H9 (cell line): ENCODE measurements at regions not wholly inside any gene's neighbourhood (a gene's known extent, or its start where the extent isn't known, plus 50 kb on each side); places are given as distances from the start of the nearest gene placed in this dataset.

Source experiments
- DNase-seq: peaks from one replicate; pipeline ENCODE4 v3.0.0-alpha.2; 2017
- H2AFZ ChIP-seq: one replicate; pipeline ENCODE4 v1.6.1; 2013; ENCODE audit warnings: mild to moderate bottlenecking, low read length, control low read depth, moderate library complexity
- H2AK5ac ChIP-seq: 2 replicates; pipeline ENCODE4 v1.6.1; 2013; ENCODE audit warnings: low read length, control low read depth, mixed read lengths; ENCODE audit not compliant: insufficient read length
- H2BK120ac ChIP-seq: one replicate; pipeline ENCODE4 v1.6.1; 2013; ENCODE audit warnings: low read depth, mild to moderate bottlenecking, low read length, control low read depth, inconsistent platforms; ENCODE audit not compliant: poor library complexity, severe bottlenecking
- H2BK12ac ChIP-seq: 2 replicates; pipeline ENCODE4 v1.6.1; 2013; ENCODE audit warnings: low read length, control low read depth, mixed read lengths, low read depth; ENCODE audit not compliant: insufficient read length
- H2BK15ac ChIP-seq: 2 replicates; pipeline ENCODE4 v1.6.1; 2013; ENCODE audit warnings: low read depth, low read length, control low read depth
- H2BK20ac ChIP-seq: one replicate; pipeline ENCODE4 v1.6.1; 2013; ENCODE audit warnings: low read depth, mild to moderate bottlenecking, low read length, control low read depth, inconsistent platforms; ENCODE audit not compliant: poor library complexity, severe bottlenecking
- H2BK5ac ChIP-seq: 2 replicates; pipeline ENCODE4 v1.6.1; 2013; ENCODE audit warnings: low read length, control low read depth, mixed read lengths; ENCODE audit not compliant: insufficient read length
- H3K14ac ChIP-seq: 2 replicates; pipeline ENCODE4 v1.6.1; 2013; ENCODE audit warnings: low read length, control low read depth; ENCODE audit not compliant: insufficient read depth
- H3K18ac ChIP-seq: 2 replicates; pipeline ENCODE4 v1.6.1; 2013; ENCODE audit warnings: low read depth, mild to moderate bottlenecking, mixed read lengths, low read length, control low read depth; ENCODE audit not compliant: insufficient read length
- H3K23ac ChIP-seq: 2 replicates; pipeline ENCODE4 v1.6.1; 2013; ENCODE audit warnings: low read length, control low read depth, mixed read lengths, low read depth; ENCODE audit not compliant: insufficient read length
- H3K23me2 ChIP-seq: 2 replicates; pipeline ENCODE4 v1.6.1; 2013; ENCODE audit warnings: low read depth, mild to moderate bottlenecking, mixed read lengths, low read length, control low read depth; ENCODE audit not compliant: insufficient read length, poor library complexity, severe bottlenecking
- H3K27ac ChIP-seq: 2 replicates; pipeline ENCODE4 v1.5.1; 2013; ENCODE audit warnings: low read length, control low read depth, mixed read lengths, low read depth; ENCODE audit not compliant: insufficient read length
- H3K27me3 ChIP-seq: 2 replicates; pipeline ENCODE4 v1.6.1; 2013; ENCODE audit warnings: low read length, control low read depth, inconsistent platforms; ENCODE audit not compliant: insufficient read depth
- H3K4ac ChIP-seq: 2 replicates; pipeline ENCODE4 v1.6.1; 2013; ENCODE audit warnings: low read depth, mild to moderate bottlenecking, control low read depth, inconsistent platforms, low read length, moderate library complexity
- H3K4me1 ChIP-seq: 2 replicates; pipeline ENCODE4 v1.6.1; 2013; ENCODE audit warnings: low read length, control low read depth, inconsistent platforms; ENCODE audit not compliant: insufficient read depth
- H3K4me2 ChIP-seq: 2 replicates; pipeline ENCODE4 v1.6.1; 2013; ENCODE audit warnings: low read length, control low read depth, mixed read lengths; ENCODE audit not compliant: insufficient read length, insufficient read depth
- H3K56ac ChIP-seq: 2 replicates; pipeline ENCODE4 v1.6.1; 2013; ENCODE audit warnings: low read depth, mild to moderate bottlenecking, mixed read lengths, low read length, control low read depth; ENCODE audit not compliant: insufficient read length
- H3K79me1 ChIP-seq: 2 replicates; pipeline ENCODE4 v1.6.1; 2013; ENCODE audit warnings: low read depth, mild to moderate bottlenecking, moderate library complexity, low read length, control low read depth, inconsistent platforms; ENCODE audit not compliant: insufficient read depth, poor library complexity, severe bottlenecking
- H3K79me2 ChIP-seq: 2 replicates; pipeline ENCODE4 v1.6.1; 2013; ENCODE audit warnings: low read length, control low read depth, inconsistent platforms; ENCODE audit not compliant: insufficient read depth
- H3K9ac ChIP-seq: 2 replicates; pipeline ENCODE4 v1.6.1; 2013; ENCODE audit warnings: low read length, control low read depth, mixed read lengths; ENCODE audit not compliant: insufficient read length; ENCODE audit errors: extremely low read depth
- H3K9me3 ChIP-seq: one replicate; pipeline ENCODE4 v1.6.1; 2013; ENCODE audit warnings: low read depth, low read length, inconsistent platforms; ENCODE audit not compliant: control insufficient read depth
- H3T11ph ChIP-seq: one replicate; pipeline ENCODE4 v1.6.1; 2013; ENCODE audit warnings: mild to moderate bottlenecking, low read length, control low read depth, inconsistent platforms
- H4K20me1 ChIP-seq: one replicate; pipeline ENCODE4 v1.6.1; 2013; ENCODE audit not compliant: control insufficient read depth, insufficient read length, insufficient read depth
- H4K5ac ChIP-seq: 2 replicates; pipeline ENCODE4 v1.6.1; 2013; ENCODE audit warnings: low read depth, mild to moderate bottlenecking, mixed read lengths, low read length, control low read depth; ENCODE audit not compliant: insufficient read length
- H4K8ac ChIP-seq: replicated peaks from 2 replicates; pipeline ENCODE4 v1.6.1; 2013; ENCODE audit warnings: low read length, control low read depth, mixed read lengths, low read depth; ENCODE audit not compliant: insufficient read length
- H4K91ac ChIP-seq: 2 replicates; pipeline ENCODE4 v1.6.1; 2013; ENCODE audit warnings: low read depth, mild to moderate bottlenecking, moderate library complexity, mixed read lengths, low read length, control low read depth; ENCODE audit not compliant: insufficient read length
- H3K27ac Mint-ChIP-seq, 3 experiments: 2 replicates in 2 of 3; 3 replicates in 1 of 3; pipeline ENCODE4 v1.8.0; 2020 to 2021; ENCODE audit warnings: mixed read lengths in 3 of 3, mild to moderate bottlenecking in 1 of 3, moderate library complexity in 1 of 3
- H3K27me3 Mint-ChIP-seq: 2 replicates; pipeline ENCODE4 v1.8.0; 2021; ENCODE audit warnings: low read depth, mild to moderate bottlenecking, moderate library complexity, mixed read lengths
- H3K36me3 Mint-ChIP-seq, 3 experiments: 2 replicates in 2 of 3; 3 replicates in 1 of 3; pipeline ENCODE4 v1.8.0; 2020 to 2021; ENCODE audit warnings: low read depth in 3 of 3, mixed read lengths in 3 of 3; ENCODE audit not compliant: insufficient read depth in 1 of 3
- H3K4me1 Mint-ChIP-seq, 2 experiments: 2 replicates each; pipeline ENCODE4 v1.8.0; 2020; ENCODE audit warnings: mixed read lengths in 2 of 2
- H3K4me3 Mint-ChIP-seq, 2 experiments: 2 replicates in 1 of 2; 3 replicates in 1 of 2; pipeline ENCODE4 v1.8.0; 2020 to 2021; ENCODE audit warnings: mild to moderate bottlenecking in 2 of 2, mixed read lengths in 2 of 2, moderate library complexity in 1 of 2
- H3K9me3 Mint-ChIP-seq, 2 experiments: 2 replicates in 1 of 2; 3 replicates in 1 of 2; pipeline ENCODE4 v1.8.0; 2020; ENCODE audit warnings: mild to moderate bottlenecking in 2 of 2, mixed read lengths in 2 of 2, moderate library complexity in 1 of 2
- WGBS: extraction: QIAGEN DNeasy Blood & Tissue Kit; methylation state at CpG from one replicate; pipeline ENCODE4 v1.1.7; 2013; ENCODE audit warnings: missing lambda C conversion rate, low lambda C conversion rate, mixed read lengths; ENCODE audit not compliant: insufficient read length; ENCODE audit errors: extremely low coverage; 5-methylcytosine and 5-hydroxymethylcytosine counted together
- TF ChIP-seq, protein P1 (sequence below): fragments of 200-600 bp; sonication (generic); conservative IDR thresholded peaks from 3 replicates; pipeline ENCODE4 v1.8.0; 2021; ENCODE audit warnings: antibody characterized with exemption, mild to moderate bottlenecking

DNA sequence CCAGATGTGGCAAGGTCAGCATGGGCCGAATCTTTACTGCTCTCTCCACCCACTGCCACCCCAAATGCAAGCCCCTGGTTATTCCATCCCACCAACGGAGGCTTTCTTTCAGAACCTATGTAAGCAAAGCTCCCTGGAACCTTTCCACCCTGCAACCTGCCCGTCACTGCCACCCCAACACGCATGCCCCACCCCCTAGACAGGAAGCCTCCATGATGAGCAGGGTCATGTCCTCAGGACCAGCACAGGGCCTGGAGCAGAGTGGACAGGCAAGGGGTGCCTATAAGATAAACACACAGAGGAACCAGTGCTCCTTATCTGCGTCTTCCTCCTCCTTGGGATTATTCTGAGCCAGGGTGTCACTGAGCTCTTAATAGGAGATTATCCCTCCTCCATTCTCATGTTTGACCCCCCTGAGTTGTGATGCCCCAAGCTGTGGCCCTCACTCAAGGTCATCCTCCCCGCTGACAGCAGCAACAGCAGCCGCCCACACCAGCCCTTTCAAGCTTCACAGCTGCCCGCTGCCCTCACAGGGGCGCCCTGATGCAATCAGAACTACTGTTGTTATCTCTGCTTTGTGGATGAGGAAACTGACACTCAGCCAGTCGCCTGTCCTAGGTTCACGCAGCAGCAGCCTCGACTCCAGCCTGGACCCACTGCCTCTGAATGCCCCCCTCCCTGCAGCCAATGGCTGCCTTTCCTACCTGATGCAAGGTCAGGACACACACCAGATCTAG lies 647.3 kb downstream of the TBC1D22A start:
- no peaks in the 10 kb centered on the region for H3K23me2 ChIP-seq
- H4K91ac ChIP-seq = no peak overlapping the region
- Mint-ChIP-seq H3K4me1 (no peaks in the 10 kb centered on the region), H3K36me3 (peaks cover 3 to 43% (median 28%) of the 10 kb centered on the region in 3 experiments; a peak in 6 of 7 replicates), H3K27ac (peak overlapping the region in 1 of 3 experiments; percentile 82; a peak in 1 of 7 replicates), H3K9me3 (peaks cover 87 to 96% of the 10 kb centered on the region in 2 experiments), H3K4me3 (no peak overlapping the region), H3K27me3 (no peaks in the 10 kb centered on the region; the same call in none of the 2 replicates)
- no peak overlapping the region for H2BK5ac ChIP-seq
- no peak for DNase-seq
- no peak overlapping the region for H3K4ac ChIP-seq
- H2AFZ ChIP-seq = no peak overlapping the region
- no peaks in the 10 kb centered on the region for H4K20me1 ChIP-seq
- H3K4me1 ChIP-seq = no peaks in the 10 kb centered on the region
- H3K14ac ChIP-seq = no peak overlapping the region
- H3K9me3 ChIP-seq = peaks cover 79% of the 10 kb centered on the region
- H2BK20ac ChIP-seq = no peak overlapping the region
- no peak overlapping the region for H2BK12ac ChIP-seq
- H2AK5ac ChIP-seq = no peak overlapping the region
- TF ChIP-seq, protein P1, sequence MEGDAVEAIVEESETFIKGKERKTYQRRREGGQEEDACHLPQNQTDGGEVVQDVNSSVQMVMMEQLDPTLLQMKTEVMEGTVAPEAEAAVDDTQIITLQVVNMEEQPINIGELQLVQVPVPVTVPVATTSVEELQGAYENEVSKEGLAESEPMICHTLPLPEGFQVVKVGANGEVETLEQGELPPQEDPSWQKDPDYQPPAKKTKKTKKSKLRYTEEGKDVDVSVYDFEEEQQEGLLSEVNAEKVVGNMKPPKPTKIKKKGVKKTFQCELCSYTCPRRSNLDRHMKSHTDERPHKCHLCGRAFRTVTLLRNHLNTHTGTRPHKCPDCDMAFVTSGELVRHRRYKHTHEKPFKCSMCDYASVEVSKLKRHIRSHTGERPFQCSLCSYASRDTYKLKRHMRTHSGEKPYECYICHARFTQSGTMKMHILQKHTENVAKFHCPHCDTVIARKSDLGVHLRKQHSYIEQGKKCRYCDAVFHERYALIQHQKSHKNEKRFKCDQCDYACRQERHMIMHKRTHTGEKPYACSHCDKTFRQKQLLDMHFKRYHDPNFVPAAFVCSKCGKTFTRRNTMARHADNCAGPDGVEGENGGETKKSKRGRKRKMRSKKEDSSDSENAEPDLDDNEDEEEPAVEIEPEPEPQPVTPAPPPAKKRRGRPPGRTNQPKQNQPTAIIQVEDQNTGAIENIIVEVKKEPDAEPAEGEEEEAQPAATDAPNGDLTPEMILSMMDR = no peak
- no peak overlapping the region for H4K5ac ChIP-seq
- H3K18ac ChIP-seq = no peak overlapping the region
- no peak overlapping the region for H3K4me2 ChIP-seq
- H4K8ac ChIP-seq = no peak overlapping the region
- no peak overlapping the region for H3K9ac ChIP-seq
- no peak overlapping the region for H2BK120ac ChIP-seq
- WGBS = no CpG with 5 or more reads among the region's 12 CpGs
- no peaks in the 10 kb centered on the region for H3K27me3 ChIP-seq
- no peak overlapping the region for H3T11ph ChIP-seq
- H3K27ac ChIP-seq = no peak overlapping the region
- no peak overlapping the region for H3K56ac ChIP-seq
- H3K79me1 ChIP-seq = no peaks in the 10 kb centered on the region
- H3K79me2 ChIP-seq = no peaks in the 10 kb centered on the region
- no peak overlapping the region for H2BK15ac ChIP-seq
- no peak overlapping the region for H3K23ac ChIP-seq
